Astrocyte of the cerebellum (primary cell): ENCODE measurements at regions not wholly inside any gene's neighbourhood (a gene's known extent, or its start where the extent isn't known, plus 50 kb on each side); places are given as distances from the start of the nearest gene placed in this dataset.

ENCODE experiments used
- DNase-seq: peaks from one replicate; pipeline ENCODE4 v3.0.0-alpha.2; 2011; ENCODE audit warnings: low read depth
- H3K4me3 ChIP-seq: 2 replicates; pipeline ENCODE4 v1.5.1; 2011; ENCODE audit warnings: mild to moderate bottlenecking, low read depth, low read length, moderate library complexity
- in situ Hi-C: cut with HindIII; loops from 2 replicates; pipeline ENCODE4 v1.10.0; 2017; ENCODE audit warnings: low sequenced_read_pairs
- TF ChIP-seq, protein P1 (sequence below): IDR thresholded peaks from 2 replicates; pipeline ENCODE4 v1.5.1; 2012; ENCODE audit warnings: low read length, low read depth, moderate library complexity, mild to moderate bottlenecking; ENCODE audit errors: missing control alignments

DNA sequence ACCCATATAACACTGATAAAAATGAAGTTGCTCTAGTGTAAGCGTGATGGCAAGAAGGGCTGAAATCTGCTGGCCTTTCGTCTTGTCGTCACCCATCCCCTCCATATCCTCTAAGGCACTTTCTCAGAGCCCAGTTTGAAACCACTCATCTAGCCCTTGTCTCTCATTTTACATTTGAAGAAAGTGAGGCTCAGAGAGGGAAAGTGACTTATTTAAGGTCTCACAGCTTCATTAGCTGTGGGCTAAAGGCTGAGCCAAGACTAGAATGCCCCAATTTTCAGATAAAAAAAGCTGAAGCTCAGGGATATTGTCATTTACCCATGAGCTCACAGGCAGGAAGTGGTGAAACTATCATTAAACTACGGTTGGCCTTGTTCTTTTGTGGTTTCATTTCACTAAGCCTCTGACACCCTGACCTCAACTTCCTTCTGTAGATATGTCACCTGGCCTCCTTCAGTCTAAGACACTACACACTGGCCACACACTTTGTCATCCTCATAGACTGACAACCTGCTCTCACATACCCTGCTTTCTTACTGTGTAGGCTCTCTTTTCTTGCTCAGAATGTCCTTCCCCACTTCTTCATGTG lies 176.7 kb upstream of the DMAC1 start:
- TF ChIP-seq, protein P1, sequence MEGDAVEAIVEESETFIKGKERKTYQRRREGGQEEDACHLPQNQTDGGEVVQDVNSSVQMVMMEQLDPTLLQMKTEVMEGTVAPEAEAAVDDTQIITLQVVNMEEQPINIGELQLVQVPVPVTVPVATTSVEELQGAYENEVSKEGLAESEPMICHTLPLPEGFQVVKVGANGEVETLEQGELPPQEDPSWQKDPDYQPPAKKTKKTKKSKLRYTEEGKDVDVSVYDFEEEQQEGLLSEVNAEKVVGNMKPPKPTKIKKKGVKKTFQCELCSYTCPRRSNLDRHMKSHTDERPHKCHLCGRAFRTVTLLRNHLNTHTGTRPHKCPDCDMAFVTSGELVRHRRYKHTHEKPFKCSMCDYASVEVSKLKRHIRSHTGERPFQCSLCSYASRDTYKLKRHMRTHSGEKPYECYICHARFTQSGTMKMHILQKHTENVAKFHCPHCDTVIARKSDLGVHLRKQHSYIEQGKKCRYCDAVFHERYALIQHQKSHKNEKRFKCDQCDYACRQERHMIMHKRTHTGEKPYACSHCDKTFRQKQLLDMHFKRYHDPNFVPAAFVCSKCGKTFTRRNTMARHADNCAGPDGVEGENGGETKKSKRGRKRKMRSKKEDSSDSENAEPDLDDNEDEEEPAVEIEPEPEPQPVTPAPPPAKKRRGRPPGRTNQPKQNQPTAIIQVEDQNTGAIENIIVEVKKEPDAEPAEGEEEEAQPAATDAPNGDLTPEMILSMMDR = no peak
- in situ Hi-C loops = no loop called here
- DNase-seq = peak; percentile 5
- H3K4me3 ChIP-seq = no peak overlapping the region

DNA sequence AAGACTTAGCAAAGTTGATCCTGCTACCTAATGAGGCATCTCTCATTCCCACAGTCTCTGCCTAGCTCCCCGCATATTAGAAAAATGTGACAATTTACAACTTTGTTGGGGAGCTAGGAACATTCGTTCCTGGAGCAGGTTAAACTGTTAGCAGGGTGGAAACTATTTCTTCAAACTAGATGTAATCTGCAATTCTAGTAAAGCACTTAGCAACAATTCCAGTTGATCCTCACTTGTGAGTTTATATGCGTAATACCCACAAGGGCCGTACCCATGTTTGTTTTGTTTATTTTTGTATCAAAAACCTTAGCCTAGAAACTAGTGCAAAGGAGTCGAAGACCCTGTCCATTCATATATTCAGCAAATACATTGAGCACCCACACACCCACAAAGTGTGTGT lies 175.8 kb upstream of the DMAC1 start:
- in situ Hi-C loops = no loop called here

DNA sequence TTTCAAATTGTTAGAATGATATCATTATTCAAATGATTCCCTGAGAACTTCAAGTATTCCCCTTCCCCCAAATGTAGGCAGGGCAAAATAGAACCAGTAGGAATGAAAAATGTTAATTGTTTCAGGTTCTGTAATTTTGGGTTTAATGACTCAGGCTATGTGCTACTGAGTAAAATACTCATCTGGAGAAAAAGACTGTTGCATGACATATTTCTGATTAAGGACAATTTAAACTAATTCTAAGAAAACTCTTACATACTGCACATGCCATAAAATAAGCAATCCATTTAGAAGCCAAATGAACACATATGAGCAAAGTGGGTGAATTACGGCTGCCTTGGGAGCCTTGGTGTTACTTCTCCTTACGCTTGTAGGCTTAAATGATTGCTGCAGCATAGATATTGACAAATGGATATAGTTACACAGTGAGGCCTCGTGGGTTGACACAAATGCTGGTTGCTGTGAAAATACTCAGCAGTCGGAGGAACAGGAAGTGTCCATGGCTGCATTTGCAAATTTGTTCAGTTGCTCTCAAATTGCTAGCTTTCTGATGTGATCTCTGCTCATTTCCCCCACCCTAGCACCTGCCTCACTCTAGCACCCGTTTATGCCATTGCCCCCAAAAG lies 174.9 kb upstream of the DMAC1 start:
- DNase-seq = no peak
- no peak overlapping the region for H3K4me3 ChIP-seq
- TF ChIP-seq, protein P1 = no peak
- in situ Hi-C loops = no loop called here

More for the DNA sequence above, 175.8 kb upstream of the DMAC1 start:
- DNase-seq = no peak
- TF ChIP-seq, protein P1 = no peak
- H3K4me3 ChIP-seq = no peak overlapping the region

DNA sequence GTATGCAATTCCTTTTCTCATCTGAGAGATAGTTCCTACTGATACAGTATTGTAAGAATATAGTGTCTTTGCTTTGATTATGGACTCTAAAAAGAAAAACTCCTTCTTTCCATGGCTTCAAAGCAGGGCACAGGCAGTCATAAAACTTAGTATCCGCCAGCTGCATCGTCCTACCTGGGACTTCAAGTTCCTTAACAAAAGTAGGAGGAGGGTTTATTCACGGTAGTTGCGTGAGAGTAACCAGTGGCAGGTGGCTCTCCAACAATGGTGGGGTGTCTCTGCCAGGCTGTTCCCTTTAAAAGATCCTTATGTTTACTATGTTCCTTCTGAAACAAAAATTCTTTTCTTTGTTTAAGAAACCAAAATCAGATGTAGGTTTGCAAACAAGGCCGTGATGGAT lies 173.5 kb upstream of the DMAC1 start:
- TF ChIP-seq, protein P1 = no peak
- H3K4me3 ChIP-seq = no peak overlapping the region
- in situ Hi-C loops = no loop called here
- DNase-seq = no peak

DNA sequence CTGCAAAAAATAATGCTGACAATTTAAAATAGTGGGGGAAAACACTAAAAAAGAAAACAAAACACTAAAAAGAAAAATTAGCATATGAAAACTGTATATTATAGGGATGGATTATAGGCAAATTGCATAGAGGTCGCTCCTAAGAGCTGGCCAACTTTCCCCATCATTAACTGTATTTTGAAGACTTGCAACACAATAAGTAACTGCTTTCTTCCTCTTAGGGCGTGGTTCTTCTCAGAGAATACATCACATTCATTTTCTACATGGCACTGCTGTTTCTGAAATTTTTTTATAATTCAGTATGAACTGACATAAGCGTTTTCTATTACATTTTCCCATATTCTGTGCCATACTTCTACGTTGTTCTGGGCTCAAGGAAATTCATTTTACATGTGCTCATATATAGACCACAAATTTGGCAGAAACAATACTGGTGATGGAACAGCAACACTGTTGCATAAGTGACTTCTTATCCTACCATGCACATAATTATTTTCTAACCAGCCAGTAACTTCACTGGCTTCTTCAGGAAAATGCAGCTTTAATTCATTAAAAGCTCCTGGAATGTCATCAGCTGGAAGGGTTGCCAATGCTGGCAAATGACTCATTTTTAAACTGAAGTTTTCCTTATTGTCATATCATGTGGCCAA lies 171.2 kb upstream of the DMAC1 start:
- in situ Hi-C loops = no loop called here
- TF ChIP-seq, protein P1 = no peak

DNA sequence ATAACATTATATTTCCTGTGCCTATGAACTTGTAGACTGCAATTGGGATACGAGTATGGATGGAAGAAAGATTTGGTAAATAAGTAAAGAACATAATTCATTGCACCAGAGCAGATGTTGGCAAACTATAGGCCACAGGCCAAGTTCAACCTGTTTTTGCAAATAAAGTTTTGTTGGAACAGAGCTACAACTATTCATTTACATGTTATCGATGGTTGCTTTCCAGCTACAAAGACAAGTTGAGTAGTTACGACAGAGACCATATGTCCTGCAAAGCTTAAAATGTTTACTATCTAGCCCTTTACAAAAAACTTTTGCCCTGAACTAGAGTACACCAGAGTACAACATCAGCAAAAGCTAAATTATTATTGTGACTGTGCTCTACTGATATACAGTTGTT lies 169.1 kb upstream of the DMAC1 start:
- in situ Hi-C loops = no loop called here
- TF ChIP-seq, protein P1 = no peak
- no peak for DNase-seq
- no peak overlapping the region for H3K4me3 ChIP-seq

More for the DNA sequence above, 171.2 kb upstream of the DMAC1 start:
- H3K4me3 ChIP-seq = no peak overlapping the region
- peak; percentile 12 for DNase-seq
